ENCODE measurements at regions not wholly inside any gene's neighbourhood (a gene's known extent, or its start where the extent isn't known, plus 50 kb on each side); places are given as distances from the start of the nearest gene placed in this dataset.

GRCh38 chr9:105858877-105859276 lies 164.5 kb downstream of the TMEM38B start:
- no peak for TF ChIP-seq CTCF (IDR thresholded peaks at IDR 0.05)
- intact Hi-C loops (cut with DNase I), result no loop called here
- no peak for ATAC-seq

GRCh38 chr9:105859428-105860091 lies 165.2 kb downstream of the TMEM38B start:
- intact Hi-C loops (cut with DNase I), result no loop called here
- Histone ChIP-seq H3K27me3 (ENCODE audit: insufficient read depth in 3 of 3, low read length in 2 of 3) (no peaks in the 10 kb centered on the region), H3K36me3 (ENCODE audit: insufficient read depth in 1 of 2, low read depth in 1 of 2) (no peaks in the 10 kb centered on the region), H3K4me1 (peaks cover 15% of the 10 kb centered on the region), H3K27ac (no peak overlapping the region), H3K9me3 (no peaks in the 10 kb centered on the region), H3K4me3 (no peak overlapping the region)
- no peak for TF ChIP-seq CTCF (IDR thresholded peaks at IDR 0.05)
- no peak for ATAC-seq
- no peak for DNase-seq

More at GRCh38 chr9:105858877-105859276, 164.5 kb downstream of the TMEM38B start:
- H3K4me3 ChIP-seq, result no peak overlapping the region
- no peaks in the 10 kb centered on the region for H3K9me3 ChIP-seq
- H3K27me3 ChIP-seq (ENCODE audit: insufficient read depth in 3 of 3, low read length in 2 of 3), result no peaks in the 10 kb centered on the region
- H3K36me3 ChIP-seq (ENCODE audit: insufficient read depth in 1 of 2, low read depth in 1 of 2), result no peaks in the 10 kb centered on the region
- no peak for DNase-seq
- no peak overlapping the region for H3K27ac ChIP-seq
- peaks cover 15% of the 10 kb centered on the region for H3K4me1 ChIP-seq

GRCh38 chr9:105860516-105860915 lies 166.2 kb downstream of the TMEM38B start:
- Histone ChIP-seq H3K4me3 (no peak overlapping the region), H3K27ac (no peak overlapping the region), H3K27me3 (ENCODE audit: insufficient read depth in 3 of 3, low read length in 2 of 3) (no peaks in the 10 kb centered on the region), H3K9me3 (no peaks in the 10 kb centered on the region), H3K4me1 (peaks cover 9% of the 10 kb centered on the region), H3K36me3 (ENCODE audit: insufficient read depth in 1 of 2, low read depth in 1 of 2) (no peaks in the 10 kb centered on the region)
- WGBS, 3 donors, result 80 to 87% (median 86%) methylated on average over 2 of the region's 2 CpGs
- intact Hi-C loops (cut with DNase I), result no loop called here
- DNase-seq (no peak), ATAC-seq (no peak)
- no peak for TF ChIP-seq CTCF (IDR thresholded peaks at IDR 0.05)

- H3K36me3 ChIP-seq (ENCODE audit: insufficient read depth in 1 of 2, low read depth in 1 of 2), result no peaks in the 10 kb centered on the region
- intact Hi-C loops (cut with DNase I), result no loop called here
- DNase-seq (no peak), ATAC-seq (no peak)
- 68 to 85% (median 70%) methylated on average over 2 of the region's 2 CpGs for WGBS, 3 donors
- no peak overlapping the region for H3K4me3 ChIP-seq
- no peaks in the 10 kb centered on the region for H3K4me1 ChIP-seq
- no peaks in the 10 kb centered on the region for H3K9me3 ChIP-seq
- no peaks in the 10 kb centered on the region for H3K27me3 ChIP-seq (ENCODE audit: insufficient read depth in 3 of 3, low read length in 2 of 3)
- H3K27ac ChIP-seq, result no peak overlapping the region
- no peak for TF ChIP-seq CTCF (IDR thresholded peaks at IDR 0.05)
Measured at GRCh38 chr9:105861972-105862371, 167.6 kb downstream of the TMEM38B start.

- no peak for DNase-seq
- Histone ChIP-seq H3K9me3 (no peaks in the 10 kb centered on the region), H3K27me3 (ENCODE audit: insufficient read depth in 3 of 3, low read length in 2 of 3) (no peaks in the 10 kb centered on the region), H3K4me1 (no peaks in the 10 kb centered on the region), H3K4me3 (no peak overlapping the region), H3K36me3 (ENCODE audit: insufficient read depth in 1 of 2, low read depth in 1 of 2) (no peaks in the 10 kb centered on the region), H3K27ac (no peak overlapping the region)
- no peak for TF ChIP-seq CTCF (IDR thresholded peaks at IDR 0.05)
- ATAC-seq, result no peak
- WGBS, 3 donors, result 75 to 77% (median 77%) methylated on average over 6 of the region's 6 CpGs
- intact Hi-C loops (cut with DNase I), result no loop called here
Measured at GRCh38 chr9:105864248-105864898, 170.0 kb downstream of the TMEM38B start.

Data from psoas muscle (tissue), 7 donors.